RPMI7951 (cell line): ENCODE measurements at regions not wholly inside any gene's neighbourhood (a gene's known extent, or its start where the extent isn't known, plus 50 kb on each side); places are given as distances from the start of the nearest gene placed in this dataset.

Source experiments
- DNase-seq: peaks from one replicate; pipeline ENCODE4 v3.0.0-alpha.2; 2012; ENCODE audit warnings: low read depth

DNA sequence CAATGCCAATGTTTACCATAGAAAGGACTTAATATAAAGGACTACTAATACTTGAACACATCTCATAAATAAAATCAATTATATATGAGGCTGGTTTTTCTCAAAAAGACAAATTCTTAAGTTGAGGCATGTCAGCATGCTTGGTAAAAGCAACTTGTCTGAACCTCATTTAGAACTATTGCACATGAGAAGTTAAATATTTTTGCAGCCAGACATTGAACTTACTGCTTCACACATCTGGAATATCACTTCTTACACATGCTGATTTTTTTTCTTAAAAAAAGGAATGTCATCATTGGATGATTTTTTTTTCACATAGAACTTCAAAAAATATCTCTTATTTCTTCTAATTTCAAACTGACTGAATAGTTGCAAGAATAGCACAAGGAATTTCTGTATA, 609.0 kb downstream of the EPHA4 start:
- DNase-seq, result no peak

DNA sequence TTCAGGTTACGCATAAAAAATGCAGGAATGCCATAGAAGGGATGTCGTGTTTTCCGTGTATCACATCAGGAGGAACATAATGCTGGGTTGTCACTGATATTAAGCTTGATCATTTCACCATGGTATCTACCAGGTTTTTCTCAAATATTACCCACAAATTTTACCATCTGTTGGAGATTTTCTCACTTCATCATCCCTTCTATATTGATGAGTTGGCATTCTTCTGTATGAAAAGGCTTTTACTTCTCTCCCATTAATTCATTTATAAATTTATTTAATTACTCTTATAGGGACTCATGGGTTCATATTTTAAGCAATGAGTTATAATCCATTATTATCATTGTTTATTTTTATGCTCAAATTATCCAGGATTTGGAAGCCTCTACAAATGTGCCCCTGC, 608.2 kb downstream of the EPHA4 start:
- no peak for DNase-seq

DNA sequence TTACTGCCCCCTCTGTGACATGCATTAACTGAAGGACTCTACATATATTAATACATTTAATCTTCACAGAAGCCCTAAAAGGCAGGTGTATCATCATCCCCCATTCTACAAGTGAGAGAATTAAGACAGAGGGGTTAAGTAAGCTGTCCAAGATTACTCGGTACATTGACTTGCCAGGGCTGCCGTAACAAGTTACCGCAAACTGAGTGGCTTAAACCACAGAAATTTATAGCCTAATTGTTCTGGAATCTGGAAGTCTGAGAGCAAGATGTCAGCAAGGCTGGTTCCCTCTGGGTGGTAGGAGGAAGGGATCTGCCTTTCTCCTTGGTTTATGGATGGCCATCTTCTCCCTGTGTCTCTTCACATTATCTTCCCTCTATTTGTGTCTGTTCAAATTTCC, 605.5 kb downstream of the EPHA4 start:
- DNase-seq, result peak; percentile 61

DNA sequence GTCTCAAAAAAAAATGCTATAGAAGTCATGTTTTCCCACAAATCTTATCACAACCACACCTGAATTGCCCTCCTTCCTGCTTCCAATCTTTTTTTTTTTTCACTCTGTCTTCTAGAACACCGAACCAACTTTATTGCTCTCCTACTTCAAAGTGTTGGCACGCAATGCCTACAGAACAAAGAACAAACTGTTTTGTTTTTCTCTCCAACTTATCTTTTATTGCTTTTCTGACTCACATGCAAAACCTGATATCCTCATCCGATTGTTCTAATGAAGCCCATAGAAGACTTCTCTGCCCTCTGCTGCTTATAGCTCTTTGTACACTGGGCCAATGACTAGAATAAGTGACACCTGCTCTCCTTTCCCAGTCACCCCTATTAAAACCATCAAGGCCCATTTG, 602.8 kb downstream of the EPHA4 start:
- DNase-seq, result no peak

DNA sequence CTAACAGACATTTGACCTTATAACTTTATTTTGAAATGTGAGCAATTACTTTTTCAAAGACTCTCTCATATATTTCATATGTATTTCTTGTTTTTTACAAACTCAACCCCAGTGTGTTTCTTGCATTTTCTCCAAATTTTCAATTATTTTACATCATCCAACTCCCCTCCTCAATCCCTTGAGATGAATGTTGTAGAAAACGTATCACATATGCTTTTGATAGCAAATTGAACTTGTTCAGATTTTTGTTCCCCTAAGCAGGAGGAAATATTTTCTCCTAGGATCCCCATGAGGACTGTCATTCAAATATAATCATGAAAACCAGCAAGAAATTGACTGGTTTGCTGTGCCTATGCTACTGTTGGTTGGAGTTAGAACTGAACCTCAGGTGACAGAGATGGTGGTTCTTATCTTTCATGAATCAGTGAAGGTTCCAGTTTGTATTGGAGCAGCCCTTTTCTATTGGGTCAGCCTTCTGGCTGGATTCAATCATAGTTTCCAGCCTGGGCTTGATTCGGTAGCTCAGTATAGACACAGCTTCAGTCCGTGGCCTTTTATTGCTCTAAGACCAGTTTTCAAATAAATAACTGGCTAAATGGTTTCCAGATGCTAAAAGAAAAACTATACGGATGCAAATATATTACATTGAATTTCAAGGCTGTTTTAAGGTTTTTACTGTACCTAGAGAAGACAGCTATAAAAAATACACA, 591.0 kb downstream of the EPHA4 start:
- DNase-seq, result no peak

DNA sequence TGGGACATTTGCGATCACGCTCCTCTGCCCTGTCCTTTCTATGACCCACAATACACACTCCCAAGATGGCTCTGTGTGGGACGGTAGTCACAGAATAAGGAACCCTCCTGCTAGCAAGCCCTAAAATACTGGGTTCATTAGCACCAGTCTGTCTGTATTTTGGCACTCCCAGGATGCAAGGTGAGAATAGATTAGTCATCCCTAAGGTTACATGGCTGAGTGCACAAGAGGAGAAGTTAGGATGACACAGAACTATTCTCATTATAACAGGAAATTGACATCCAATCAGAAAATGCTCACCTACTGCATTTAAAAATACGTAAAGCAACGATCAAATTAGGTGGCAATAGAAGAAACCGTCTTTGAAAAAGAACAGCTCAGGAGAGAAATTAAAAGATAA, 590.2 kb downstream of the EPHA4 start:
- no peak for DNase-seq

DNA sequence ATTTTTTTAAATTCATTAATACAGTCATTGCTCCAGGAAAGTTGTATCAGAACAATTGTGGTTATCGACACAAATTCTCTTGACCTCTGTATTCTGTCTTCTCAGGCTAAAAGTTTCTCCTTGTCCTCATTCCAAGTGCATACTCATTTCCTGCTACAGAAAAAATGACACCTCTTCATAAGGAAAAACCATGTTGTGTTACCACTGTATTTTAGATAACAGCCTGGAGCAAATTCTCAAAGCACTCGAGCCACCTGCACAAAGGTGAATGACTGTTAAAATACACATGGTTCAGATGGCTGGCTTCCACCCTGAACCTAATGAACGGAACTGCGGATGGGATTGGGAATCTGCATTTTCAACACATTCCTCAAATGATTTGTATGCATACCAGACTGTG, 586.5 kb downstream of the EPHA4 start:
- no peak for DNase-seq

DNA sequence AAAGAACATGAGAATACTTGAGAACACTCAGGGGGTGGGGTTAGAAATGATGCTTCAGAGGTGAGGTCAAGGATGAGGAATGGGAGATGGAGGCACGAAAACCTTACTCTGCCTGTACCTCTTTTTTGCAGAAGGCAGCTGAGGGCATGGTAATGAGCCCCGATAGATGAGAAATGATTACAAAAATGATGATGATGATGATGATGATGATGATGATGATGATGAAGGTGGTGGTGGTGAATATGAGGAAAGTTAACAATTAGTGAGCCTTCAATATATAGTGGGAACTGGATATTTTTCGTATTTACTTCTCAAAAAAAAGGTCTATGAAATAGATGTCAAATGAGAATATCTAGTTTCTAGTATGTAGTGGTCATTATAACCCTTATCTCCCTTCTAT, 584.3 kb downstream of the EPHA4 start:
- DNase-seq, result no peak

DNA sequence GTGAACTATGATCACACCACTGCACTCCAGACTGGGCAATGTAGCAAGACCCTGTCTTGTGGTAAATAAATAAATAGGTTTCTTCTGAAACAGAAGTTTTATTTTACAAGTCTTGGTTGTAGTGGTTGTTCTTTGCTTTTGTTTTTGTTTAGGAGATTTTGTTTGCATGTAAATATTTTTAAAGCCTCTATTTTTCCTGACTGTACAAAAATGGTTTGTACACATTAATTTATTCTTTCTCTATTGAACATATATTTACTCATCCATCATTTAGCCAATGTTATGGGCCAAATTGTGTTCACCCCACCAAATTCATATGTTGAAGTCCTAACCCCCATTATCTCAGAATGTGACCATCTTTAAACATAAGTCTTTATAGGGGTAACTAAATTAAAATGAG, 580.1 kb downstream of the EPHA4 start:
- no peak for DNase-seq

DNA sequence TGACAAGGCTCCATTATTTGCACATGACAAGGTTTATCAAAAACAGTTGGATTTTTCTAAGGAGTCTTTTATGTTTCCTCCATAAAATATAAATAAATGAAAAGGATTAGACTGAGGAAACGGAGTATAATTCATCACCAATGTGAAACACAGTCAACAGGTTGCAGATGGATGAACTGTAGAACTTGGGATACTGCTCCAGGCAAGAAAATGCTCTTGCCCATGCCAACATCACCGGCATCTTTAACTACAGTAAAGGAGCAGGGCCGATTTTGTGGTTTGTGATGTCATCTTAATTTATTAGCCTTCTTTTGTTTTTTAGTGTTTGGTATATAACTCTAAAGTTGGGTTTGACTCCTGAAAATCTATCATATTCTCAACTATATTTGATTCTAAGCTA, 577.3 kb downstream of the EPHA4 start:
- DNase-seq, result no peak

DNA sequence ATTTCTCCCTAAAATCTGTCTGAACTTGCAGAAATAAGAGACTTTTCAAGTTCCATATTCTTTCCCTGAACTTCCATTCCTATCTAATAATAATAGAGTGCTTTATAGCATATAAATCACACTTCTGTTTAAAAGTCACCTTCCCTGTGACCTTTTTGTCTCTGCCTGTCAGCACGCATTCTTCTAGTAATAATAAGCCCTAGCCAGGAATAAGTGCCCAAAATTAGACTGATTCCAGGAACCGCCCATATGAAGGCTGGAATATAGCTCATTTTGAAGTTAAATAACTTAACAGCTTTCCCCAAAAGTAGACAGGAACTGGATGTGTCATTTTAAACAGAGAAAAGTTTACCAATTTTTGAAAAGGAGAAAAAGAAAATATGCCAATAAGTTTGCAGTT, 576.5 kb downstream of the EPHA4 start:
- DNase-seq, result no peak

DNA sequence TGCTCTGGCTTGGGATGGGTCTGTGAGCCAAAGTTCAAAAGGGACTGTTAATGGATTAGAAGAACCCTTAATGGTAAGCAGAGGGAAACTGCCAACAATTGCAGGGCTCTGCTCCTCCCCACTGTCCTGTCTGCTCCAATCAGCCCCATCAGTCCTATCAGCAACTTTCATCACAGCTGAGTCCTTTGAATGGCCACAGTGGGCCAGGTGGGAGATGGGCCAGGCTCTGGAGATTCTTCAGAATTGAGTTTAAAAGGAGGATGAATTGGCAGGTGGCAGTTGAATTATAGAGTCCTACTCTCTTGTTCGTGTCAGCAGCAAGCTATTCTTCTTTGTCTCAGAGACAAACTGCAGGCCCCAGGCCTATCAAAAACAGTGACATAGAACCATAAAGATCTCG, 573.9 kb downstream of the EPHA4 start:
- DNase-seq, result no peak

DNA sequence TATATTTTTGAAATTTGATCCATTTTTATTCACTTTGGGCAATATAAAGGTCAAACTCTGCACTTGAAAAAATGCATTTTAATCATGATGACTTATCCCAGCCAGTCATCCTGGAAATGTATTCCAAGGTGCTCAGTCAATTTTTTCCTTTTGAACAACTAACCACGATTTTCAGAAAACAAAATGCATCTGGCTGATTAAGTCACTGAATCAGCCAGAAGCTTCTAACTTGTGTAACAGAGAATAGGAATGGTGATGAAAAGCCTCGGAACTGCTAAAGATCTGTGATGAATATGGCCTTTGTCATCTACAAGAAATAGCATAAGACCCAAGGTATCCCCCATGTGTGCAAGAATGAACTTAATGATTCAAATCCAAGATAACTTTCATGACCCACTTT, 572.7 kb downstream of the EPHA4 start:
- no peak for DNase-seq

DNA sequence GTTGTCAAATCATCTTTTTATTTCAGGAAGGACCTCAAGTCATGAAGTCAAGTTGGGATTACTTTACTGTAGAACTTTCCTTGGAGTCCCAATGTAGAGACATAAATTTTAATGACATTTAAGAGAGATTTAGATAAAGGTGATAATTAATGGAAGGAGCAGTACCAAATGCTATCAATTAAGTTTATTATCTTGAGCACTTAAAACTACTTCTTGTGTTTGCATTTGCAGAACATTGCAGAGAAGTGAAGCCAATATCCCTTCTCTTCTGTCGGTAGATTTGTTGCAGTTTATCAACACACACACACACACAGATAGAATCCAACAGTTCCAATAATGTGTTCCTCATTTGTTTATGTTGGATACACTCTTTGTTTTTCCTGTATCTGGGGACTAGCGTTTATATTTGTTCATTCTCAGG, 570.7 kb downstream of the EPHA4 start:
- no peak for DNase-seq

DNA sequence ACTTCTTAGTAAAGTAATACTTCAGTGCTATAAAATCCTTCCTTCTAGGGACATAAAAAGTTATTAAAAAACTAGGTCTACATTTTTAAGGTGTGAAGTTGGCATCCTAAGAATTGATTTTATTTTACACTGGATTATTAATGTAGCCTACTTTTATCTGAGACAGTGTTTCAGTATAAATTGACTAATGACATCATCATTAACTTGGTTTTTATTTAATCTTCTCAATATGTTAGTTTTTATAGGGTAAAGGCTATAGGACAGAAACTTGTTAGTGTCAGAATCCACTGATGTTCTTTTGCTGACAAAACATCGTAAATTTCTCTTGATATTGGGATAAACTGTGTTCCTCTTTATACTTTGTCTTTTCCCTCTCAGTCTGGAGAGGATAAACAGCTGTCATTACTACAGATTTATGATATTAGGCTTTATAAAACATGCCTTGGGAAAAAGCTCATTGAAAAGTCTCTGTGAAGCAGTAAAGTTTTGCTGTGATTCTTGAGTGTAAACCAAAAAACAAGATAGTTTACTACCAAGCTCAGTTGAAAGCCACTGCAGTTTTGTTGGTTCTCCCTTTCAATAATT, 569.9 kb downstream of the EPHA4 start:
- DNase-seq, result no peak

DNA sequence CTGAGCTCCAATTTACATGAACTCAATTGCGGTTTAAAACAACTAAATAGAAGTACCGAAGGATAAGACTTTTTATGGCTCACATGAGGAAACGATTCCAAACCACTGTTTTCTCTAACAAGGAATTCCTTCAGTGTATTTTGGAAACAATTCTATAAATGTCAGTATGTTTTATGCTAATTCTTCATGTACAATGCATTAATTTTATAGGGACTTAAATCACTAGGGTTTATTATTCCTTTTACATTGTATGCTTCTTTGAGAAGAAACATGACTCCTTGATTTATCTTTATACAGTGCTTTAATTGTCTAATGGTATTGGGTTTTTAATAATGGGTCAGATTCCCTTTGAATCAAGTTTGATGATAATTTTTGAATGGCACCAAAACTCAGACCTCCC, 566.8 kb downstream of the EPHA4 start:
- DNase-seq, result no peak

DNA sequence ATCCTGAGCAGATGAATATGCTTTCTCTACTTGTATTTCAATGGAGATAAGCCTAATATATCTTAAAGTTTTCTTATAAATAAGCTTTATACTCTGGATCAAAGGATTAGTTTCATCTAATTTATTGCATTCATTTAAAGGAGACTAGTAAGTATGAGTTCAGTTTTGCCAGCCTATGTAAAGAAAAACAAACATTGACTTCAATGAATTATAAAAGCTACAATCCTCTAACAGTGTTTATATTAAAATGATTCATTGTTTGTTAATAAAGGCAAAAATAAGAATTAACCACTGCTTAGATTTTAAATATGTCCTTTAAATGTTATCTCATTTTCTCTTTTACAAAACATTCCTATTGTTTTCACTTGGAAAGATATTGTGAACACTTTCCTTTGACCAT, 566.0 kb downstream of the EPHA4 start:
- DNase-seq, result no peak

DNA sequence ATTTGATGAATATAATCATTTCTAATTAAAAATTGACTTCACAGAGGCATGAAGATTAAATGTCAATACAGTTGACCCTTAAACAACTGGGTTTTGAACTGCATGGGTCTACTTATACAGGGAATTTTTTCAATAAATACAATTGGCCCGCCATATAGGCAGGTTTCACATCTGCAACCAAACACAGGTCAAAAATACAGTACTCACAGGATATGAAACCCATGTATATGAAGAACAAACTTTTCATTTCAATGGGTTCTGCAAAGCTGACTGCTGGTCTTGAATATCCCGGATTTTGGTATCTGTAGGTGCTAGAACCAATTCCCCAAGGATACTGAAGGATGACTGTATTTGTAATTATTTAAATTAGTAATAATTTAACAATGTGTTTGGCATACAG, 555.6 kb downstream of the EPHA4 start:
- DNase-seq, result no peak

DNA sequence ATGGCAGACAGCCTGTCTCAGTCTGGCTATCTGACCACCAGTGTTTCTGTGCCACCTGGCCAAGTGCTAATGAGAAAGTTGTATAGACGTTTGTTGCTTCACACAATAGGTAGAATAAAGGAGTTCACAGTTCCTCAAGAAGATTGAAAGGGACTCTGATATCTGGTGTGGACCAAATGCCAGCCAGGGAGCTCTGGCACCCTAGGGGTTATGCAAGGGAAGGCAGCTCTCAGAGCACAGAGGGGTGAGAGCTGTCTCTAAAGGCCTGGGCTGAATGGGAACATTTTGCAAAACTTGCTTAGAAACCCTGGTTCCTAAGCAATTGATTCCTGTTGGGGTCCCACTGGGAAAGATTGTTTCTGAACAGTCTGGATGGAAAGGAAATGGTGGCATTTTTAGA, 553.8 kb downstream of the EPHA4 start:
- DNase-seq, result no peak

DNA sequence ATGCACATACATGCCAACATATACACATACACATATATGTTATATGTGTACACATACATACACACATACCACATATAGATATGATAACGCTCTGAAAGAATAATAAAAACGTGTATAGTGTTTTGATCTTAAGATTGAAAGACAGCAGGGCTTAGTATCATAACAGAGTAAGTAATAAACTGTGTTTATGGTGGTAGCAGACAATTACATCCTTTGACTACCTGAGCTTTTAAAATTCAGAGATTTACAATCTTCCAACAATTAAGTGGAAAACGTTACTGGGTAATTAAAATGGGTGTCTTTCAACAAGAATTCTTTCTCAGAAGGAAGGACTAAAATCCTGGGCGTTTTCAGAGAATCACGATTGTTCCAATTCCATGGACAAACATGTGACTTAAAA, 552.4 kb downstream of the EPHA4 start:
- DNase-seq, result no peak

DNA sequence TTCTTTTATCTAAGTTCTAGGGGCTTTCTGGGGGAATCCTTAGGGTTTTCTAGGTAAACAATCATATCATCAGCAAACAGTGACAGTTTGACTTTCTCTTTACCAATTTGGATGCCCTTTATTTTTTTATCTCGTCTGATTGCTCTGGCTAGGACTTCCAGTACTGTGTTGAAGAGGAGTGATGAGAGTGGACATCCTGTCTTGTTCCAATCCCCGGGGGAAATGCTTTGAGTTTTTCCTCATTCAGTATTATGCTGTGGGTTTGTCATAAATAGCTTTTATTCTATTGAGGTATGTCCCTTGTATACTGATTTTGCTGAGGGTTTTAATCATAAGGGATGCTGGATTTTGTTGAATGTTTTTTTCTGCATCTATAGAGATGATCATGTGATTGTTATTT, 549.5 kb downstream of the EPHA4 start:
- no peak for DNase-seq

DNA sequence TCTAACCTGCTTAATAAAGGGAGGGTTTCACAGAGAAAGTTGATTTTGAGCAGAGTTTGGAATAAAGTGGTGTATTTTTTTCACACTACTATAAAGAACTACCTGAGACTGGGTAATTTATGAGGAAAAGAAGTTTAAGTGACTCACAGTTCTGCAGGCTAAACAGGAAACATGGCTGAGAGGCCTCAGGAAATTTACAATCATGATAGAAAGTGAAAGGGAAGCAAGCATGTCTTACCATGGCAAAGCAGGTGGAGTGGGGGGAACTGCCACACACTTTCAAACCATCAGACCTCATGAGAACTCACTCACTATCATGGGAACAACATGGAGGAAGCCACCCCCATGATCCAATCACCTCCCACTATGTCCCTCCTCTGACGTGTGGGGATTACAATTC, 546.7 kb downstream of the EPHA4 start:
- no peak for DNase-seq

DNA sequence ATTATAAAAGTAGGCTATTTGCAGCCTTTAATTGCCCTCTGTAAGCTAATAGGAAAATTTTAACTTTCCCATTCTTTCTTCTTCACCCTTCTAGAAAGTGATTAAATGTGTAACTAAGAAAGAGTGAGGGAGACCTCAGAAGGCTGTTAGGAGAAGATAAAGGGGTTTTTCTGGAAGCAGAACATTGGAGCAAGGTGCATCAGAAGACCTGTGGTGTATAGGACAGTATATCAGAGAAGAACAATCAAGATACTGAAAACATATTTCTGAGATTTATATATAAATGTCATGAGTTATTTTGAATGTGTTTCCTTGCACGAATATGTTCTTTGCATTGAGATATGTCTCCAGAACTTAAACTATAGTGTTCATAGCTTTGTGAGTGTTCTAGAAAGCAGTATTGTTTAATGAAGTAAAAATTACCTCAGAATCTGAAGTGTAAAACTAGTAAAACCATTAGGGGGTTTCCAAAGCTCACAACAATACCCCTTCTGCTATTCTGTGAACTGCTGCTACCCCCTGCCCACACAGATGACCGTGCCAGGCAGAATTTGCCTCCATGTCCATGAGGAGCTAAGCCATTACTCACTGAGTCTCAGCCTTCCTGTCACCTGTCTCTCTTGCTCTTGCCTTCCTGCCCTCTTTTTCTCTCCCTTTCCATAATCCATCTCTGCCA, 537.9 kb downstream of the EPHA4 start:
- DNase-seq, result no peak

DNA sequence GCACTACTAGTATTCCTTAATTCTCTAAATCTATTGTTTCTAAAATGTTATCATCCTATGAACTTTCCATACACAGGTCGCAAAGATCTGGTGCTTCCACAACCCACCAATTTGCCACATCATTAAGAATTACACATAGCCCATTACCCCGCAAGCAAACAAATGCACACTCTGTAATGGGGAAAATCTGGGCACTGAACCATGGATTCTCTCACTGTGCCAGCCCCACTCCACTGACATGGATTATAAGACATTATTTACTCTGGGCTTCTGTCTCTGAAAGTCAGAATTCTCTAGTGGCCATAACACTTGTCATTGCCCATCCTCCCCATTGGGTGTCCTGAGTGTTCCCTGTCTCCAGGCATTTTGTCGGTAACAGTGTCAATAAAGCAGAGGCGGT, 537.1 kb downstream of the EPHA4 start:
- DNase-seq, result no peak
